ENCODE measurements at regions not wholly inside any gene's neighbourhood (a gene's known extent, or its start where the extent isn't known, plus 50 kb on each side); places are given as distances from the start of the nearest gene placed in this dataset.

GRCh38 chr11:128187377-128187776, 400.0 kb downstream of the ETS1 start:
- DNase-seq = no peak

GRCh38 chr11:128184981-128185380, 402.4 kb downstream of the ETS1 start:
- no peak for DNase-seq

GRCh38 chr11:128182844-128183243, 404.5 kb downstream of the ETS1 start:
- no peak for DNase-seq

GRCh38 chr11:128181984-128182383, 405.4 kb downstream of the ETS1 start:
- DNase-seq = no peak

GRCh38 chr11:128181088-128181480, 406.3 kb downstream of the ETS1 start:
- no peak for DNase-seq

- peak; percentile 66 for DNase-seq
Observed at GRCh38 chr11:128180441-128181087, 406.8 kb downstream of the ETS1 start.

- no peak for DNase-seq
Observed at GRCh38 chr11:128179512-128179911, 407.8 kb downstream of the ETS1 start.

GRCh38 chr11:128179039-128179438, 408.3 kb downstream of the ETS1 start:
- no peak for DNase-seq

GRCh38 chr11:128174465-128175291, 412.7 kb downstream of the ETS1 start:
- DNase-seq = no peak

GRCh38 chr11:128172046-128172878, 415.1 kb downstream of the ETS1 start:
- peak; percentile 90 for DNase-seq

- DNase-seq = peak; percentile 87
Observed at GRCh38 chr11:128171506-128171905, 415.9 kb downstream of the ETS1 start.

- DNase-seq = no peak
Observed at GRCh38 chr11:128165572-128165971, 421.8 kb downstream of the ETS1 start.

- no peak for DNase-seq
Observed at GRCh38 chr11:128164080-128164741, 423.1 kb downstream of the ETS1 start.

- DNase-seq = no peak
Observed at GRCh38 chr11:128161994-128162393, 425.4 kb downstream of the ETS1 start.

- no peak for DNase-seq
Observed at GRCh38 chr11:128161436-128161835, 425.9 kb downstream of the ETS1 start.

GRCh38 chr11:128158860-128159259, 428.5 kb downstream of the ETS1 start:
- no peak for DNase-seq

GRCh38 chr11:128157423-128158298, 429.7 kb downstream of the ETS1 start:
- DNase-seq = peak; percentile 88

- DNase-seq = peak; percentile 94
Observed at GRCh38 chr11:128156486-128156885, 430.9 kb downstream of the ETS1 start.

GRCh38 chr11:128155590-128155989, 431.8 kb downstream of the ETS1 start:
- DNase-seq = peak; percentile 91

- DNase-seq = no peak
Observed at GRCh38 chr11:128153697-128154048, 433.7 kb downstream of the ETS1 start.

GRCh38 chr11:128152796-128153696, 434.3 kb downstream of the ETS1 start:
- DNase-seq = no peak

Data from DMS53 (cell line).